CD14-positive monocyte (primary cell): ENCODE measurements at regions not wholly inside any gene's neighbourhood (a gene's known extent, or its start where the extent isn't known, plus 50 kb on each side); places are given as distances from the start of the nearest gene placed in this dataset.

Experiments
- DNase-seq, 3 donors: peaks; one replicate each; pipeline ENCODE4 v3.0.0-alpha.2; 2011 to 2022
- H2AFZ ChIP-seq: 2 replicates; pipeline ENCODE4 v1.6.0; 2012; ENCODE audit warnings: mild to moderate bottlenecking, low read depth, low read length, inconsistent platforms; ENCODE audit not compliant: insufficient read depth, poor library complexity, severe bottlenecking
- H3K27ac ChIP-seq, 2 donors: 1 replicate in 1 of 2; 2 replicates in 1 of 2; pipeline ENCODE4 v1.5.1; 2012 to 2013; ENCODE audit warnings: low read length in 2 of 2, control low read depth in 1 of 2, inconsistent platforms in 1 of 2, low read depth in 1 of 2, mild to moderate bottlenecking in 1 of 2
- H3K27me3 ChIP-seq, 2 donors: one replicate each; pipeline versions ENCODE4 v1.6.0 to v1.6.1; 2011 to 2013; ENCODE audit warnings: low read length in 2 of 2; ENCODE audit not compliant: control insufficient read depth in 2 of 2, insufficient read depth in 2 of 2
- H3K36me3 ChIP-seq, 2 donors: replicated peaks in 1 of 2; 1 replicate in 1 of 2; 2 replicates in 1 of 2; pipeline versions ENCODE4 v1.5.1 to v1.6.1; 2012 to 2013; ENCODE audit warnings: low read length in 2 of 2, control low read depth in 1 of 2, inconsistent platforms in 1 of 2, mild to moderate bottlenecking in 1 of 2; ENCODE audit not compliant: insufficient read depth in 2 of 2, control insufficient read depth in 1 of 2
- H3K4me1 ChIP-seq, 2 donors: 1 replicate in 1 of 2; 2 replicates in 1 of 2; pipeline versions ENCODE4 v1.5.1 to v1.6.1; 2012 to 2013; ENCODE audit warnings: low read length in 2 of 2, control low read depth in 1 of 2, inconsistent platforms in 1 of 2, mild to moderate bottlenecking in 1 of 2, moderate library complexity in 1 of 2; ENCODE audit not compliant: insufficient read depth in 2 of 2, control insufficient read depth in 1 of 2
- H3K4me2 ChIP-seq: replicated peaks from 2 replicates; pipeline ENCODE3; 2012; ENCODE audit warnings: low read length, moderate library complexity, mild to moderate bottlenecking; ENCODE audit not compliant: poor library complexity, severe bottlenecking; ENCODE audit errors: extremely low read depth
- H3K4me3 ChIP-seq, 3 experiments: fragments of 200-600 bp in 1 of 3; sonication (generic) in 1 of 3; replicated peaks in 1 of 3; 1 replicate in 2 of 3; 2 replicates in 1 of 3; pipeline ENCODE4 v1.5.1; 2011 to 2013; ENCODE audit warnings: low read length in 3 of 3, mild to moderate bottlenecking in 3 of 3, control low read depth in 2 of 3, low read depth in 2 of 3, inconsistent platforms in 1 of 3, moderate library complexity in 1 of 3
- H3K79me2 ChIP-seq: 2 replicates; pipeline ENCODE4 v1.6.0; 2012; ENCODE audit warnings: mild to moderate bottlenecking, control low read depth, inconsistent platforms, low read length, moderate library complexity; ENCODE audit not compliant: insufficient read depth
- H3K9ac ChIP-seq: 2 replicates; pipeline ENCODE4 v1.6.0; 2017; ENCODE audit warnings: low read length, mild to moderate bottlenecking; ENCODE audit not compliant: insufficient read depth, poor library complexity, severe bottlenecking
- H3K9me3 ChIP-seq, 2 donors: replicated peaks in 1 of 2; 1 replicate in 1 of 2; 2 replicates in 1 of 2; pipeline versions ENCODE4 v1.5.1 to v1.6.1; 2012 to 2013; ENCODE audit warnings: low read length in 2 of 2, control low read depth in 1 of 2; ENCODE audit not compliant: control insufficient read depth in 1 of 2, insufficient read depth in 1 of 2
- H4K20me1 ChIP-seq: 2 replicates; pipeline ENCODE4 v1.6.0; 2012; ENCODE audit warnings: mild to moderate bottlenecking, low read length, control low read depth, moderate library complexity; ENCODE audit not compliant: insufficient read depth
- H3K27ac Mint-ChIP-seq, 7 donors: one replicate each; pipeline ENCODE4 v1.8.0; 2020; ENCODE audit warnings: mild to moderate bottlenecking in 7 of 7, mixed read lengths in 7 of 7, moderate library complexity in 6 of 7, inconsistent platforms in 2 of 7
- H3K27me3 Mint-ChIP-seq, 3 donors: one replicate each; pipeline ENCODE4 v1.8.0; 2021 to 2022; ENCODE audit warnings: low read depth in 3 of 3, mild to moderate bottlenecking in 3 of 3, mixed read lengths in 3 of 3, moderate library complexity in 3 of 3, inconsistent platforms in 1 of 3
- H3K36me3 Mint-ChIP-seq, 2 donors: one replicate each; pipeline ENCODE4 v1.8.0; 2020; ENCODE audit warnings: mixed read lengths in 2 of 2, inconsistent platforms in 1 of 2, mild to moderate bottlenecking in 1 of 2
- H3K4me1 Mint-ChIP-seq: one replicate; pipeline ENCODE4 v1.8.0; 2020; ENCODE audit warnings: mild to moderate bottlenecking, mixed read lengths
- H3K4me3 Mint-ChIP-seq, 2 donors: one replicate each; pipeline ENCODE4 v1.8.0; 2020; ENCODE audit warnings: mild to moderate bottlenecking in 2 of 2, mixed read lengths in 2 of 2, moderate library complexity in 1 of 2
- H3K9me3 Mint-ChIP-seq, 7 donors: one replicate each; pipeline ENCODE4 v1.8.0; 2020 to 2022; ENCODE audit warnings: mixed read lengths in 7 of 7, mild to moderate bottlenecking in 6 of 7, moderate library complexity in 6 of 7, inconsistent platforms in 2 of 7
- CTCF ChIP-seq: fragments of 200-600 bp; IDR thresholded peaks from one replicate; pipeline ENCODE4 v1.8.0; 2022; ENCODE audit warnings: antibody characterized with exemption, mild to moderate bottlenecking
- WGBS: methylation state at CpG from one replicate; pipeline ENCODE4 v1.1.5; 2013; ENCODE audit warnings: missing lambda C conversion rate; ENCODE audit not compliant: insufficient coverage; 5-methylcytosine and 5-hydroxymethylcytosine counted together
- intact Hi-C, 2 donors: fragments of 100-400 bp; cut with micrococcal nuclease; formaldehyde crosslinking; loops; one replicate each; pipeline versions ENCODE4 v1.15.0 to v1.15.1; 2023

- H3K9me3 Mint-ChIP-seq, result peaks cover 3 to 13% (median 5%) of the 10 kb centered on the region in 7 donors
- no peak for TF ChIP-seq CTCF
- Histone ChIP-seq H2AFZ (no peak overlapping the region), H3K4me3 (no peak overlapping the region), H4K20me1 (no peaks in the 10 kb centered on the region), H3K27ac (no peak overlapping the region), H3K36me3 (no peaks in the 10 kb centered on the region), H3K9ac (no peak overlapping the region), H3K4me2 (no peak overlapping the region), H3K4me1 (no peaks in the 10 kb centered on the region), H3K79me2 (no peaks in the 10 kb centered on the region), H3K9me3 (peaks cover 0 to 6% of the 10 kb centered on the region in 2 donors), H3K27me3 (no peaks in the 10 kb centered on the region)
- 78% methylated on average over 4 of the region's 4 CpGs for WGBS
- no peak for DNase-seq
- H3K4me3 Mint-ChIP-seq, result no peak overlapping the region
- intact Hi-C loops, result no loop called here
- H3K27me3 Mint-ChIP-seq, result no peaks in the 10 kb centered on the region
- no peak overlapping the region for H3K27ac Mint-ChIP-seq
- no peaks in the 10 kb centered on the region for H3K4me1 Mint-ChIP-seq
- no peaks in the 10 kb centered on the region for H3K36me3 Mint-ChIP-seq
Observed at GRCh38 chr2:5798084-5798483, 105.9 kb downstream of the SOX11 start.

GRCh38 chr2:5799348-5799747 lies 107.2 kb downstream of the SOX11 start:
- intact Hi-C loops, result no loop called here
- peaks cover 0 to 10% of the 10 kb centered on the region in 2 donors for H3K9me3 ChIP-seq
- no peaks in the 10 kb centered on the region for H3K27me3 ChIP-seq
- no peaks in the 10 kb centered on the region for H3K36me3 ChIP-seq
- no peaks in the 10 kb centered on the region for H3K4me1 ChIP-seq
- Mint-ChIP-seq H3K4me3 (no peak overlapping the region), H3K27ac (no peak overlapping the region), H3K9me3 (peaks cover 3 to 14% (median 7%) of the 10 kb centered on the region in 7 donors), H3K36me3 (no peaks in the 10 kb centered on the region), H3K27me3 (no peaks in the 10 kb centered on the region), H3K4me1 (no peaks in the 10 kb centered on the region)
- TF ChIP-seq CTCF, result no peak
- H4K20me1 ChIP-seq, result no peaks in the 10 kb centered on the region
- H3K79me2 ChIP-seq, result no peaks in the 10 kb centered on the region
- no peak overlapping the region for H3K4me3 ChIP-seq
- no CpG with 5 or more reads among the region's 1 CpG for WGBS
- no peak overlapping the region for H3K27ac ChIP-seq
- H3K9ac ChIP-seq, result no peak overlapping the region
- H2AFZ ChIP-seq, result no peak overlapping the region
- no peak overlapping the region for H3K4me2 ChIP-seq
- DNase-seq, result no peak
